ENCODE measurements at regions not wholly inside any gene's neighbourhood (a gene's known extent, or its start where the extent isn't known, plus 50 kb on each side); places are given as distances from the start of the nearest gene placed in this dataset.
A peak's percentile ranks its signal among the peaks of the same experiment; 100 is the strongest.

DNA sequence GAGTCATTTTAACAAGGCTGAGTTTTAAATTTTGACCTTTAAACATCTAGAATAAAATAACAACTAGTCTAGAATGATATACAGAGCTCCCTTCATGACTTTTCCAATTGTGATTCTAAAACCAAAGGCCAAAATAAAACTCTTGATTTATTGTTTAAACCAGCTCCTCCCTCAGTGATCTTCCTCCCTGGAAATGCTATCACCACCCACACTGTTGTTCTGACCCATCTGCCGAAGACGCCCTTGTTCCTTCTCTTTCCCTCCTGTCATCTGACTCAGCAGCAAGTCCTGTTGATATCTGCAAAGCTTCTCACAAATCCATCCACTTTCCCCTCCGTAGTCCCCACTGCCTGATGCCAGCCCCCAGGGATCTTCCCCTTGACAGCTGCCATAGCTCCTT, 231.6 kb upstream of the DYNLRB2 start:
- DNase-seq (ENCODE audit: low spot score) (no peak), FAIRE-seq (no peak)

DNA sequence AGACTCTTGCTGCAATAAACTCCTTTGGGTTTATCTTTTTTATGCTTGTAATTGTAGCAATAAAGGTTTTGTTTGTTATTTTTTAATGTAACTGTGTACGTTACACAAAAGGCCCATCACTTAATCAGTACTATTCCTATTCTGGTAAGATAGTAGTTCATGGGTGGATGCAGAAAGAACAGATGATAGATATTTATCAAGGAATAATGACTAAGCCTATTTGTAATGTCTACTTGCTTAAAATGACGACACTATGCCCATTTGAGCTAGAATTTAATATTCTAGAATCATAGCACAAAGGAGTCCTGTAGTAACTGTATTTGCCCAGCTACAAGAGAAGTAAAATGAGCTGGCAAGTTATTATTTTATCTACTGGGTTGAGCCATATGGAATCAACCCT, 235.4 kb upstream of the DYNLRB2 start:
- no peak for FAIRE-seq
- DNase-seq (ENCODE audit: low spot score), result no peak

DNA sequence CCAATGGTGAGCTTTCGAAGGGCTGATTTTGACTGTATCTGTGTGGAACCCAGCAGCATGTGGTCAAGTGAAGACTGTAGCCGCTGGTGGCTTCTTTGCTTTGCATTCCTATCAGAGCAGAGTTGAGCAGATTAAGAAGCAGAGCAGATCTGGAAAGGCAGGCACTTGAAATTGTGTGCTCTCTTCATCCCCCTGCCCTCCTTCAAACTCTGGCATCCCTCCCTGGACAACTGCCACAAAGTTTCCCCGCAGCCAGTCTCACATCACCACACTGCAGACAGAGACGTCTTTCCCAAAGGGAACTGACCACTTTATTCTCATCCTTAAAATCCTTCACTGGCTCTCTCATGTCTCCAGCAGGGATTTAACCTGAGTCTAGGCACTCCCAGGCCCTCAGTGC, 237.1 kb upstream of the DYNLRB2 start:
- DNase-seq (ENCODE audit: low spot score), result no peak
- FAIRE-seq, result no peak

DNA sequence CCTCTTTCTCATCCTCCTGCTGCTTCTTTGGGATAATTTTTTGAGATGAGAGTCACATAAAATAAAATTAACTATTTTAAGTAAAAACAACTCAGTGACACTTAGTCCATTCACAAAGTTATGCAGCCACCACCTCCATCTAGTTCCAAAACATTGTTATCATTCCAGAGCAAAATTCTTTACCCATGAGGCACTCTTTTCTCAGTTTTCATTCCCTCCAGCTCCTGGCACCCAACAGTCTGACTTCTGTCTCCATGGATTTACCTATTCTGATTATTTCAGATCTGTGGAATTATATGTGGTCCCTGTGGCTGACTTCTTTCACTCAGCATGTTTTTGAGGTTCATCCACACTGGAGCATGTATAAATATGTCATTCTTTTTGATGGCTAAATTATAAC, 239.9 kb upstream of the DYNLRB2 start:
- FAIRE-seq (no peak), DNase-seq (ENCODE audit: low spot score) (peak; percentile 62)

DNA sequence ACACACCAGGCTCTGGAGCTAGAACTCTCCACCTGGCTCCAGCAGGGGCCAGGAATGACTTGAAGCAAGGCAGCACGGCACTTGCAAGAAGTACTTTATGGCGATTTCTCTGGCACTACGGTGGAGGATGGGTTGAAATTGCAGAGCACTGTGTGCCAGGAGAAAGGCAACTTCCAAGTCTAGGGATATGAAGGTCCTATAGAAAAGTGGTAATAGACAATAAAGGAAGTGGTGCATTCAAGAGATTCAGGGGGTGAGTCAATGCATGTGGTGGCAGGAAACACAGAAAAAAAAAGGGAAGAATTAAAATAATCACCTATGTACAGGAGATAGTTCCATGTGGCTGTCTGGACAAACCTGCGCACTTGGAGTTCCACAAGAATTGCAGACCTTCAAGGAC, 240.3 kb upstream of the DYNLRB2 start:
- no peak for FAIRE-seq
- DNase-seq (ENCODE audit: low spot score), result peak; percentile 50

DNA sequence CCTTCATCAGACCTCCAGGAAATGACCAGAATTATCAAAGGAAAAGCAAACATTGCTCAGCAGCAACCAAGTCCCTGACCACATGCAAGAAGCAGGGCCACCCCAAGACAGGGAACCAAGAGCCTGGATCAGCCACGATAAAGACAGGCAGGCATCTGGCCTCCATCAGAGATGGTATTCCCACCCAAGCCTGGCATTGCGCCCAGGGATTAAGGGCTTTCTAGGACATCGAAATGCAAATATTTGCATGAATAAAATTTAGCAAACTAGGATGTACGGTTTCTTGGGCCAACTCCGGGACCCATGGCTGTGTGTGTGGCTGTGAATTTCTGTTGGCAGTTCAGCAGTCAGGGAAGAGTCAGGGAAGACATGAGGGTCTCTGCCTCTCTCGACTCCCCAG, 241.4 kb upstream of the DYNLRB2 start:
- FAIRE-seq (no peak), DNase-seq (ENCODE audit: low spot score) (no peak)

DNA sequence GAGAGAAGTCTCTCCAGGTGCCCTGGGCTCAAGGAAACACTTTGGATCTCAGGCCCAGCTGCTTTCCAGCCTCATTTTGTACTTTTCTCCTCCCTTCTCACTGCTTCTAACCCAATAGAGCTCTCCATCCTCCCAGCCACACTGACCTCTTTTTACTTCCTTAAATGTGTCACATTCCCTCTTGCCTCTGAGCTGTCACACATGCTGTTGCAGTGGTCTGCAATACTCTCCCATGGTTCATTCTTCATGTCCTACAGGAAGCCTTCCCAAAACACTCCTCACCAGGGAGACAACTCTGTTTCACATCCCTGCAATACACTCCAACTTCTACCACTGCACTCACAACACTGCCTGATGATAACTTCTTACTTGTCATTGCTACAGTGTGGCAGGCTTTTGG, 242.1 kb upstream of the DYNLRB2 start:
- no peak for DNase-seq (ENCODE audit: low spot score)
- no peak for FAIRE-seq

DNA sequence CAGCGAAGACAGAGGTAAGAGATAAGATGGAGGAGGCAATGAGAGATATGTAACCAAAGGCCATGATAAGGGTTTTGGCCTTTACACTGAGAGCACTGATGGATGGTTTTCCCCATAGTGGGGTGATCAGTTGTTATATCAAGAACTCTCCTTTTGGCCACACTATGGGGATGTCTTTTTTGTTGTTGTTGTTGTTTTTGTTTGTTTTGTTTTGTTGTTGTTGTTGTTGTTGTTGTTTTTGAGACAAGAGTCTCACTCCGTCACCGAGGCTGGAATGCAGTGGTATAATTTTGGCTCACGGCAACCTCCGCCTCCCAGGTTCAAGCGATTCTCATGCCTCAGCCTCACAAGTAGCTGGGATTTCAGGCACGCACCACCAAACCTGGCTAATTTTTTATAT, 244.8 kb upstream of the DYNLRB2 start:
- DNase-seq (ENCODE audit: low spot score), result no peak
- no peak for FAIRE-seq

DNA sequence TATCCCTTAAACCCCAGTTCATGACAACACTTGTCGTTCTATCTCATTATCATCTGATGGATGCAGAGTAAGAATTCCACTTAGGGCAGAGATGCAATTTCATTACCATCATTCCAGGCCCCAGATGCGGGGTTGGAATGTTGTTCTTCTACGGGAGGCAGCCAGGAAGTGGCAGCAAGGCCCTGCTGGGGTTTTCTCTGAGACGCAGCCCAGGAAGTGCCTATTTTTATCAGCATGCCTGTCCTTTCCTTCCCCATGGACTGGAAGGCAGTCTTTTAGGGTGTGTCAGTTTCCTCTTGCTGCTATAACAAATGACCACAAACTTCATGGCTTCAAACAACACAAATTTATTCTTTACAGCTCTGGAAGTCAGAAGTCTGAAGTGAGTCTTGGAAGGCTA, 246.6 kb upstream of the DYNLRB2 start:
- FAIRE-seq, result no peak
- no peak for DNase-seq (ENCODE audit: low spot score)

DNA sequence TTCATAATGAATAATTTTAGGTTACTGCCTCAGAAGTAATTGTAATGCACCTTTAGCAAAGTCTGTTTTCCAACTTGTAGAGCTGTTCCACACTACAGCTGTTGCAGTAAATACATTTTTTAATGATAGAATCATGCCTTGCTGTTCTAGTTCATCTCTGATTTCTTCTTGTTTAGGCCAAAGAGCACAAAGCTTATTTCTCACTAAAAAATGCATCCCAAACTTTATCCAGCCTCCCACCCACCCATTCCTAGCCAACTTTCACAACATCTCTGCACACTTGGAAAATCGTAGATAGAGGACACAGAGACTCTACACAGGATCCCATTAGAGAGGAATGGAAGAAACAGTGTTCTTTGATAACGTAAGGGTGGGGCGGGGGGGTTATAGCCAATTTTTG, 252.2 kb upstream of the DYNLRB2 start:
- FAIRE-seq (no peak), DNase-seq (ENCODE audit: low spot score) (no peak)

DNA sequence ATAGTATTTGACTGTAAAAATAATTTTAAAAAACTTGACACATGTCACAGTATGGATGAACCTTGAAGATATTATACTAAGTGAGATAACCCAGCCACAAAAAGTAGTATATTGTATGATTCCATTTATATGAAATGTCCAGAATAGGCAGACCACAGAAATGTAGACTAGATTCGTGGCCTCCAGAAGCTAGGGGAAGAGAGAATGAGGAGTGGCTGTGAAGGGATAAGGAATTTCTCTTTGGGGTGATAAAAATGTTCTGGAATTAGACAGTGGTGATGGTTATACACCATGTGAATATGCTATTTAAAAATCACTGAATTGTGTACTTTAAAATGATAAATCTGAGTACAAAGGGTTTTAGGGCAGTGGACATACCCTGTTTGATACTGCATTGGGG, 253.1 kb upstream of the DYNLRB2 start:
- no peak for FAIRE-seq

DNA sequence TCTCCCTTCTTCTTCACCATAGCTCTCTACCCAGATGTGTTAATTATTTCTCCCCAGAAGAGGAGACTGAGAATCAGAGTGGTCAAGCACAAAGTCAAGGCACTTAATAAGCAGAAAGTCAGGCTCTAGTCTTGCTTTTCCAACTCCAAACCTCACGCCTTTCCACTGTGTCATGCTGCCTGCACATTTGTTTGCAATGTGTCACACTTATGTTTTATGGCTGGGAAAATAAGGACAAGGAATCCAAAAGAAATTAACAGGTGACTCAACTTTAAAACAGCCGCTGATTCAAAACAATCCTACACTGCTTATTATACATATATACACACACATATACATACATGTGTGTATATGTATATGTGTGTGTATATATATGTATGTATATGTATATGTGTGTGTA, 255.7 kb upstream of the DYNLRB2 start:
- DNase-seq (ENCODE audit: low spot score) (peak; percentile 61), FAIRE-seq (no peak)

More for the DNA sequence above, 253.1 kb upstream of the DYNLRB2 start:
- no peak for DNase-seq (ENCODE audit: low spot score)

DNA sequence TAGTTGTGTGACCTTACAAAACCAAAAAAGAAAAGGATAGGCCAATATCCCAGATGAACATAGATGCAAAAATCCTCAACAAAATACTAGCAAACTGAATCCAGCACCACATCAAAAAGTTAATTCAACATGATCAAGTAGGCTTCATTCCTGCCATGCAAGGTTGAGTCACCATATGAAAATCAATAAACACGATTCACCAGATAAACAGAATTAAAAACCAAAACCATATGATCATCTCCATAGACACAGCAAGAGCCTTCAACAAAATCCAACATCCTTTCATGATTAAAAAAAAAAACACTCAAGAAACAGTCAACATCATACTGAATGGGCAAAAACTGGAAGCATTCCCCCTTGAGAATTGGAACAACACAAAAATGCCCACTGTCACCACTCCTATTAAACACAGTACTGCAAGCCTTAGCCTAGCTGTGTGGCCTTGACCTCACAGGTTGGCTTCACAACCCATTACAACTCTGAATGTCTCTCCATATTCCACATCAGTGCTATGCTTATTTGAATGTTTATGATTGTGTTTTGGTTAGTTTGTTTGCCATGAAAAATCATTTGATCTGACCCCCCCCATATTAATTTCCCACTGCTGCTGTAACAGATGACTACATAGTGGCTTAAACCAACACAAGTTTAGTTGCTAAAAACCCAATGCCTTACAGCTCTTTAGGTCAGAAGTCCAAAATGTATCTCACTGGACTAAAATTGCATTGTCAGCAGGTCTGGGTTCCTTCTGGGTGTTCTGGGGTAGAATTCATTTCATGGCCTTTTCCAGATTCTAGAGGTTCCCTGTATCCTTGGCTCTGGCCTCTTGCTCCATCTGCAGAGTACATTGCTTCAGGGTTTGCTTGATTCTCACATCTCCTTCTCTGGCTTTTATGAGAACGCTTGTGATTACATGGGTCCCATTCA, 257.1 kb upstream of the DYNLRB2 start:
- no peak for DNase-seq (ENCODE audit: low spot score)
- FAIRE-seq, result no peak

DNA sequence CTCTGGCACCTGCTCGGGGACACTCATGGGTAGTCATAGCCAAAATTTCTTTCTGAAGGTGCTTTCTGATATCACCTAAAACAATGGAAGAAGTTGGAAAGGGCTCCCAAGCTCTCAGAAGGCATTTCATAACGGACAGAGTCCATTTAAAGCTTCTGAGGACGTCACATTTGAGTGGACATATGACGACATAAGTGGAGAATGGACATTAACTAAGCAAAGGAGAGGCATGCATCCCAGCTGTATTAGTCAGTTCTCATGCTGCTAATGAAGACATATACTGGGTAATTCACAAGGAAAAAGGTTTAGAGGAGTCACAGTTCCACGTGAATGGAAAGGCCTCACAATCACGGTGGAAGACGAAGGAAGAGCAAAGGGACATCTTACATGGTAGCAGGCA, 260.2 kb upstream of the DYNLRB2 start:
- no peak for FAIRE-seq
- no peak for DNase-seq (ENCODE audit: low spot score)

DNA sequence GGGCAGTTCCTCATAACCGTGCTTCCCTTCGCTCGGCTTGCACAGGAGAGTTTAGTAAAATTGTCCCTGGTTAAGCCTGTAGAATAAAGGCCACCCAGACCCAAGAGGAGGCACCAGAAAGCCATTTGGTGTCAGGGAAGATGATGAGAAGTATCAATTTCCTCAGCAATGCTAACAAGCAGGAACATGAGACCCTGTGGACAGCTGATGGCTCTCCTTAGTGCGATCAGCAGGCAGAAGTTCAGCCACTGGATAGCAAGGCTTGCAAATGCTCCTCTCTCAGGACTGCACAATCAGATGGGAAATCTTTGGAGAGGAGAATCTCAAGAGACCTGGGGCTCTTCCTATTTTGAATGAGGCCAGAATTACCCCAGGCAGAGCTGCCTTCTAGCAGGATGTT, 261.1 kb upstream of the DYNLRB2 start:
- no peak for FAIRE-seq

DNA sequence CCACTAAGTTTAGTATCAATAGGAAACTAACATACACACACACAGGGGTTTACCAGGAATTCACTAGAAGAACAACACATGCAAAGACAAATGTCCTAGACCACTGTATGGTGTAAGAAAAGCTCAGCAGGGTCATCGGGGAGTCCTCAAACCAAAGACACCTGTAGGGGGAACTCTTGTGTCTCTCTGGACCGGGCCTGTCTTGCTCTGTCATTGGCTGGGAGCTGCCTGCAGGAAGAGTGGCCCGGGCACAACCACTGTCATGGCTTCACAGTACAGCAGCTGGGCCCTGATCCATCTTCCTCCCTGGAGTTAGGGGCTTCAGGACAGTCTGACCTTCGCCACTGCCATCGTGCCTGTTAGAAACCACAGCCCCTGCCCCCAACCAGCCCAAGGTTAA, 263.6 kb upstream of the DYNLRB2 start:
- FAIRE-seq (no peak), DNase-seq (ENCODE audit: low spot score) (no peak)

More for the DNA sequence above, 261.1 kb upstream of the DYNLRB2 start:
- DNase-seq (ENCODE audit: low spot score), result no peak

DNA sequence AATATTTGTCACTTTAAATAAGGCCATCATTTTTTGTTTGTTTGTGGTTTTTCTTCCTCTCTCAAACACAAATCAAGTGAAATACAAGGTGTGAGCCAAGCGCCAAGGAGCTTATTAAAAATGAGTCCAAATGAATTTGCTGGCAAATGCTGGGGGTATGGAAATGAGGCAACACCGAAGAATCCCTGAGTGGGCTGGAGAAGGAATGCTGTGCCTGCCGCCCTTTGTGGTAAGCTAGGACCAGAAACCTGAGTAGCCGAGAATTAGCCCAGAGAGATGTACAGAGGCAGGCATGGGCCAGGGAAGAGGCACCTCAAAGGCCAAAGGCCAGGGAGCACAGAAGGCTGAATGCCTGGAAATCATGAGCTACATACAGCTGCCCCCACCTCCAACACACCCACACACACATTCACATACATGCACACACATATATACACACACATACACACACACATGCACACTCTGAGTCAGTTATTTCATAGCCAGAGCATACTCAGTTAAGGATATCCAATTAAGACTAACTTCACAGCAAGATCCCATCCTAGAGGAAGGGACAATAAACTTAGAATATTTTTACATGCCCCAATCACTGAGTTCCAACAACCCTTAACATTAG, 266.1 kb upstream of the DYNLRB2 start:
- DNase-seq (ENCODE audit: low spot score), result peak; percentile 73
- peak; percentile 61 for FAIRE-seq

DNA sequence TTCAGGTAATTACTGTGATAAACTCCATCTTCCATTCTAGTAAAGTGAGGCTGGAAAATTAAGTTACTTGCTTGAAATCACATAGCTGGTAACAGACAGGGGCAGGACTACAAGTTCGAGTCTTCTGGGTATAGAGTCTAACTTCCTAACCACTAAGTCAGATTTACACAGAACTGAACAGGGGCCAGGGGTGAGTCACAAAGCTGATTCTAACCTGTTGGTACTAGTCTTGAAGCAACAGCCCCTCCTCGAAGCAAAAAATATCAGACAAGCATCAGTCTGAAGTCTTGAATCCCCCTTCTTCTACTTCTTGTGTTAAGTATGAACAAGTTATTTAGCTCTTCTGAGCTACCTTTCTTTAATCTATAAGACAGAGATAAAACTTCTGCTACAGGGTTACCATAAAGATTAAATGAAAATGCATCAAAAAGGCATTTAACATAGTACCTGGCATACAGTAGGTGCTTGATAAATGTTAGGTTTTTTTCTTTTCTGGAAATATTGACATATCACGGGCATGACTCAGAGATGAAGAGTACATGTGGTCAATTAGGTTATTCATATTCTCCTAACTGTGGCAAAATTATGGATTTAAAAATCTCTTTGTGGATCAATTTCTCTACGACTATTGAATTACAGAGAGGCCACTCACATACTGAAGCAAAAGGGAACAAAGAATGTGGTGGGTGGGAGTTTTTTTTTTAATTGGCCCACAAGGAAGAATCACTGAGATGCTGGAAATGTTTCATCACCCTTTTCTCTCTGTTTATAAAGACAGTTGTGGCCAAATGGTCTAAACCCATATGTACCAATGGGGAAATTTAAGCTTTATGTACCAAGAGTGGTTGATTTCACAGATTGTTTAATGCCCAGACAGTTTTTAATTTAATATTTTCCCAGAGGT, 266.9 kb upstream of the DYNLRB2 start:
- FAIRE-seq (peak; percentile 37), DNase-seq (ENCODE audit: low spot score) (peak; percentile 69)

DNA sequence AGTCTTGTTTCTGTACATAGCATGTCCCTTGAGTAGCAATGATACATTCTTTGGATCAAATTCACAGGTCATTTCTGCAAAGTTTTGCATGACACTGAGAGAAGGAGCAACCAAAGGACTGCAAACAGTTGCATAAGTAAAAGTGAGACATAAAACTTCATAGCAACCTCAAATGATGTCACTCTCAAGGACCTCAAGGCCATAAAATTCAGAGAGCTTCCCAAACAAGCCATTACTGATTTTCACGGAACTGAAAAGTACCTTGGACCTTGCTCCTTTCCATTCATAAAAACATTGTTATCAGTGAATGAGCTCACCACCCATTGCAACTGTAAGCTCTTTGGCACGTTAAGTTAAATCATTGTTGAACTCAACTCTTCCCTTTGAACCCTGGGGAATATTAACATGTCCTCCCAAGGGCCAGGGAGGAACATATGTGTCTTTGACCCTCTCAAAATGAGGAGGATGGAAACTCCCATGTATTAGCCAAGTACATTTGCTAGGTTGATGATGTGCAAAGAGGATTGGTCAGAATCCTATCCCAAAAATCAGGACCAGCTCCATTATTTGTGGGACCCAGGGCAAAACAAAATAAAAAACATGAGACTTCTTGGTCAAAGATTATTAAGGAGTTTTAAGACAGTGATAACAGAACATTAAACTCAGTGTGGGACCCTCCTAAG, 275.0 kb upstream of the DYNLRB2 start:
- DNase-seq (ENCODE audit: low spot score) (no peak), FAIRE-seq (no peak)

DNA sequence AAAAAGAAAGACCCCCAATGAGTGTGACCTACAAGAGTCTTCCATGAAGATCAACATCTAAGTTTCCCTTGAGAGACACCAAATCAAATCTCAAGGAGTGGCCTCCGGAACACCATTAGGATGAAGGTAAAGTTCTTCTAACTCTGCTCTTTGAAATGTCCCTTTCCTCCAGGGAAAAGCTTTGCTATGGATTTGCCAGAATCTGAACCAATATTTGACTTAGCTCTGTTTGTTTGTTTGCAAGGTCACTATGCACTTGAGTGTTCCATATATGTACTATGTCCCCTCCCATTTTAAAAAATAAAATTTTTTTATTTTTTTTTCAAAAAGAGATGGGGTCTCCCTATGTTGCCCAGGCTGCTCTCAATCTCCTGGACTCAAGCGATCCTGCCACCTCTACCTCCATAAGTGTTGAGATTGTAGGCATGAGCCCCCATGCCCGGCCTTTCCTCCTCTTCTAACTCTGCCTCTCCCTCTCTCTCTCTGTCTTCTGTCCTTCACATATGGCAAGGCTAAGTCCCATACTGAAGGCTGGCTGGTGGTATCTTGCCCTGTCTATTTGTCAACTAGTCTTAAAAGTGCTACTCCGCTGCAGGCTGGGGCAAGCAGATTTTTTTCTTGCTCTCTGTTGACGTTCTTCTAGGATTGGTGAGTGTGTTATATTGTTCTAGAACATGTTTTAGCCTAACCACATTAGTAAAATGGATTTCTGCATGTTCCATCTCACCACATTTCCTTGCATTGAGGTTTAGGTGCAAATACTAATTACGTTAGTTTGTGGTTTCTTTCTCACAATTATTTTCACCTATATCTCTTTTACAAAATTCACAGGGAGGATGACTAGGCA, 276.7 kb upstream of the DYNLRB2 start:
- FAIRE-seq, result no peak
- DNase-seq (ENCODE audit: low spot score), result no peak
